WTC11 (cell line): ENCODE measurements at regions not wholly inside any gene's neighbourhood (a gene's known extent, or its start where the extent isn't known, plus 50 kb on each side); places are given as distances from the start of the nearest gene placed in this dataset.

ENCODE experiments used
- FOXJ3 ChIP-seq: sonication (generic); formaldehyde crosslinking; IDR thresholded peaks from 2 replicates; pipeline ENCODE4 v1.9.0; 2021; ENCODE audit warnings: missing genetic modification reagents, mild to moderate bottlenecking, borderline replicate concordance
- RELA ChIP-seq: sonication (generic); formaldehyde crosslinking; IDR thresholded peaks from 2 replicates; pipeline ENCODE4 v1.8.1; 2022; ENCODE audit warnings: missing genetic modification reagents, mild to moderate bottlenecking, borderline replicate concordance
- ZNF671 ChIP-seq: fragments of 250-450 bp; sonication (Bioruptor Pico); IDR thresholded peaks from 2 replicates; pipeline ENCODE4 v1.8.0; 2021; ENCODE audit warnings: mild to moderate bottlenecking
- TF ChIP-seq, protein P1 (sequence below): sonication (generic); formaldehyde crosslinking; IDR thresholded peaks from 2 replicates; pipeline ENCODE4 v1.8.1; 2022; ENCODE audit warnings: low read depth, missing genetic modification reagents, borderline replicate concordance

DNA sequence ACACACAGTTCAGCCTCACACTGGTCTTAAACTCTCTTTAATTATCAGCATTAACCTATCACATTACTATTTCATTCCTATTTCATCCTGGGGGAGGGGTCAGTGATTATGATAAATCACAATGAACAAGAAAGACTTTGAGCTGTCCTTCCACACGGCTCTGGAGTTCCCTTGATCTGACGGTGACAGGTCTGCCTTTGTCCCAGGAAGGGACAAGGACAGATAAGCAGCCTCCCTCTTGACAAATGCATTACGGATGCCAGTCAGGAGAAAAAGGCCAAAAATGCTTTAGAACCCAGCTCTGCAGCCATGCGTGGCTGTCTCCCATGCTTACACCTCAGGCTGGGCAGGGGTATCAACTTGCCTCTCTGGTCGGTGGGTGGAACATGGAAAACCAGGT is 281.7 kb downstream of the BCL11A start:
- no peak for TF ChIP-seq FOXJ3
- TF ChIP-seq, protein P1, sequence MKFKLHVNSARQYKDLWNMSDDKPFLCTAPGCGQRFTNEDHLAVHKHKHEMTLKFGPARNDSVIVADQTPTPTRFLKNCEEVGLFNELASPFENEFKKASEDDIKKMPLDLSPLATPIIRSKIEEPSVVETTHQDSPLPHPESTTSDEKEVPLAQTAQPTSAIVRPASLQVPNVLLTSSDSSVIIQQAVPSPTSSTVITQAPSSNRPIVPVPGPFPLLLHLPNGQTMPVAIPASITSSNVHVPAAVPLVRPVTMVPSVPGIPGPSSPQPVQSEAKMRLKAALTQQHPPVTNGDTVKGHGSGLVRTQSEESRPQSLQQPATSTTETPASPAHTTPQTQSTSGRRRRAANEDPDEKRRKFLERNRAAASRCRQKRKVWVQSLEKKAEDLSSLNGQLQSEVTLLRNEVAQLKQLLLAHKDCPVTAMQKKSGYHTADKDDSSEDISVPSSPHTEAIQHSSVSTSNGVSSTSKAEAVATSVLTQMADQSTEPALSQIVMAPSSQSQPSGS (CRISPR knock-in tag), result no peak
- no peak for TF ChIP-seq RELA
- no peak for TF ChIP-seq ZNF671 (CRISPR knock-in tag)
